Testis (tissue), 2 donors: ENCODE measurements at regions not wholly inside any gene's neighbourhood (a gene's known extent, or its start where the extent isn't known, plus 50 kb on each side); places are given as distances from the start of the nearest gene placed in this dataset.

ENCODE experiments used
- POLR2A ChIP-seq: fragments of 450-650 bp; IDR thresholded peaks from one replicate; pipeline ENCODE4 v1.6.1; 2017; ENCODE audit warnings: antibody characterized with exemption, mild to moderate bottlenecking, moderate library complexity
- TF ChIP-seq, protein P1 (sequence below), 3 experiments: fragments of 450-650 bp in 2 of 3; fragments of 200-600 bp in 1 of 3; sonication (generic) in 1 of 3; IDR thresholded peaks; one replicate each; pipeline ENCODE4 v1.5.1; 2016 to 2019; ENCODE audit warnings: antibody characterized with exemption in 3 of 3, mild to moderate bottlenecking in 2 of 3, moderate library complexity in 1 of 3

DNA sequence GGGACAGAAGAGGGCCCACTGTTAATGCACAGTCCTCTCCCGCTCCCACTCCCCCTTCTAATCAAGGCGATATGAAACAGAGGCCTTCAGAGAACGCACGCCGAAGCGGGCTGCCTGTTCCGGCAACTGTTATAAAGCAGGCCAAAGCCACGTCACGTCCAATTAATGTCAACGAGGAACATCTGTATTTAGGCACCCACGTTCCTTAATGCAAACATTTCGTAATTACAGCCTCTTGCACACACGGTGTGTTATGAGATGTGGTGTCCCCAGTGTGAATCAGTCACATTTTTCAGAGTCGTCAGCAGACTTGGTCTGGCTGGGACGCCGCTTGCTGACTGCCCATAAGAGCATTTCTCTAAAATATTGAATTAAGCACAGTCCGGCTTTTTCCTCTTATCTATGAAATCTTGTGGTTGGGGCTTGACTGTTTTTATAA lies 339.0 kb downstream of the NSG2 start:
- TF ChIP-seq POLR2A, result no peak
- TF ChIP-seq, protein P1, sequence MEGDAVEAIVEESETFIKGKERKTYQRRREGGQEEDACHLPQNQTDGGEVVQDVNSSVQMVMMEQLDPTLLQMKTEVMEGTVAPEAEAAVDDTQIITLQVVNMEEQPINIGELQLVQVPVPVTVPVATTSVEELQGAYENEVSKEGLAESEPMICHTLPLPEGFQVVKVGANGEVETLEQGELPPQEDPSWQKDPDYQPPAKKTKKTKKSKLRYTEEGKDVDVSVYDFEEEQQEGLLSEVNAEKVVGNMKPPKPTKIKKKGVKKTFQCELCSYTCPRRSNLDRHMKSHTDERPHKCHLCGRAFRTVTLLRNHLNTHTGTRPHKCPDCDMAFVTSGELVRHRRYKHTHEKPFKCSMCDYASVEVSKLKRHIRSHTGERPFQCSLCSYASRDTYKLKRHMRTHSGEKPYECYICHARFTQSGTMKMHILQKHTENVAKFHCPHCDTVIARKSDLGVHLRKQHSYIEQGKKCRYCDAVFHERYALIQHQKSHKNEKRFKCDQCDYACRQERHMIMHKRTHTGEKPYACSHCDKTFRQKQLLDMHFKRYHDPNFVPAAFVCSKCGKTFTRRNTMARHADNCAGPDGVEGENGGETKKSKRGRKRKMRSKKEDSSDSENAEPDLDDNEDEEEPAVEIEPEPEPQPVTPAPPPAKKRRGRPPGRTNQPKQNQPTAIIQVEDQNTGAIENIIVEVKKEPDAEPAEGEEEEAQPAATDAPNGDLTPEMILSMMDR (IDR thresholded peaks at IDR 0.05), result no peak
